Prostate gland (tissue), 2 donors: ENCODE measurements at regions not wholly inside any gene's neighbourhood (a gene's known extent, or its start where the extent isn't known, plus 50 kb on each side); places are given as distances from the start of the nearest gene placed in this dataset.

ENCODE experiments used
- DNase-seq: peaks from one replicate; pipeline ENCODE4 v3.0.0-alpha.2; 2019; ENCODE audit warnings: low spot score
- H3K27ac ChIP-seq, 2 donors: fragments of 200-600 bp; sonication (generic); 2 replicates each; pipeline ENCODE4 v1.5.1; 2017 to 2019
- H3K27me3 ChIP-seq: fragments of 200-600 bp; sonication (generic); replicated peaks from 2 replicates; pipeline ENCODE4 v1.5.1; 2019; ENCODE audit not compliant: insufficient read depth
- H3K36me3 ChIP-seq, 2 donors: fragments of 200-600 bp; sonication (generic); 1 replicate in 1 of 2; 2 replicates in 1 of 2; pipeline versions ENCODE4 v1.5.1 to v1.8.1; 2017 to 2019
- H3K4me1 ChIP-seq: fragments of 200-600 bp; sonication (generic); replicated peaks from 2 replicates; pipeline ENCODE4 v1.5.1; 2019
- H3K4me3 ChIP-seq, 2 donors: fragments of 200-600 bp; sonication (generic); 2 replicates each; pipeline ENCODE4 v1.5.1; 2017 to 2019
- H3K9me3 ChIP-seq: fragments of 200-600 bp; sonication (generic); 2 replicates; pipeline ENCODE4 v1.5.1; 2017
- POLR2A ChIP-seq: fragments of 450-650 bp; IDR thresholded peaks from one replicate; pipeline ENCODE4 v1.6.1; 2016; ENCODE audit warnings: antibody characterized with exemption, mild to moderate bottlenecking
- POLR2AphosphoS5 ChIP-seq: sonication (generic); formaldehyde crosslinking; IDR thresholded peaks from one replicate; pipeline ENCODE4 v1.6.1; 2017; ENCODE audit warnings: antibody characterized with exemption
- WGBS: methylation state at CpG from one replicate; pipeline ENCODE4 v1.1.5; 2018; 5-methylcytosine and 5-hydroxymethylcytosine counted together
- intact Hi-C: fragments of 100-400 bp; cut with DNase I; formaldehyde crosslinking; loops from one replicate; pipeline ENCODE4 v1.14.2; 2022
- TF ChIP-seq, protein P1 (sequence below), 4 experiments: fragments of 200-600 bp in 2 of 4; fragments of 450-650 bp in 2 of 4; sonication (generic) in 2 of 4; IDR thresholded peaks; 1 replicate in 3 of 4; 2 replicates in 1 of 4; pipeline ENCODE4 v1.5.1; 2016 to 2019; ENCODE audit warnings: antibody characterized with exemption in 4 of 4, mild to moderate bottlenecking in 2 of 4, moderate library complexity in 2 of 4

DNA sequence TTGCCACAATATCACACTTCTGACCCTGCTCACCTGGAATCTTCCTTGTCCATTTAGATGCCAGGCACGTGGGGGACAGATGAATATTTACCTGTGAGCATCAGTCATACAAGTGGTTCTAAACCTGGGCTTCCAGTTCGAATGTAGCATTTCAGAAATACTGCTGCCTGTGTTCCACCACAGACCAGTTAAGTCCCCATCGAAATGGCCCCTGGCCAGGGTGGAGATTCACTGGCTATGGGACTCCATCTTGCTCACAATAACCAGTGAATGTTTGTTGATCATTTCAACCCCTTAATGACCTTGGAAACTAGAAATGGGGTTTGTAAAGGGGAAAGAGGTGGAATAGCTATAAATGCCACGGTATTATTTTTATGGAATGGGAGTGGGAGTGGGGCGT, 73.8 kb downstream of the CLDN34 start:
- intact Hi-C loops = no loop called here
- WGBS = 58% methylated on average over 4 of the region's 5 CpGs

DNA sequence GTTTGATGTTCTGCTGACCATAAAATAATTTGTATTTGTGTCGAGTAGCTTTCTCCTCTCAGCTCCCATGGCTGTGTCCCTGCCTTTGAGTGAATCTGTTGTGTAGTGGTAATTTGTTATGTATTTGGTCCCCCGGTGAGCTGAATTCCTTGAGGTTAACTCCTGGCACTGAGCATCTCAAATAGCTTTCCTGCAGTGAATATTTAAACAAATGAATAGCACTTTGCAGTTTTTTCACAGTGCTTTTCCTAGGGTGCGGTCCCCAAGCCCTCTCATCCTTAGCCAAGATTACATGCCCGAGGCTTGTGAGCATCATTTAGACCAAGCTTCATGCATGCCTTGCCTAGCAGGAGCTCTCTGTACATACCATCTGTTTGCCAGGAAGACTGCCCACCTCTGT, 74.2 kb downstream of the CLDN34 start:
- intact Hi-C loops = no loop called here
- TF ChIP-seq POLR2AphosphoS5 (no peak), POLR2A (no peak)
- WGBS = 30% methylated on average over 3 of the region's 4 CpGs
- Histone ChIP-seq H3K9me3 (no peaks in the 10 kb centered on the region), H3K36me3 (no peaks in the 10 kb centered on the region), H3K27me3 (no peaks in the 10 kb centered on the region), H3K27ac (no peak overlapping the region), H3K4me1 (no peaks in the 10 kb centered on the region), H3K4me3 (no peak overlapping the region)
- no peak for DNase-seq

More for the DNA sequence above, 73.8 kb downstream of the CLDN34 start:
- Histone ChIP-seq H3K27ac (no peak overlapping the region), H3K9me3 (no peaks in the 10 kb centered on the region), H3K36me3 (no peaks in the 10 kb centered on the region), H3K4me3 (no peak overlapping the region), H3K27me3 (no peaks in the 10 kb centered on the region), H3K4me1 (no peaks in the 10 kb centered on the region)
- TF ChIP-seq POLR2AphosphoS5 = no peak
- DNase-seq = no peak

DNA sequence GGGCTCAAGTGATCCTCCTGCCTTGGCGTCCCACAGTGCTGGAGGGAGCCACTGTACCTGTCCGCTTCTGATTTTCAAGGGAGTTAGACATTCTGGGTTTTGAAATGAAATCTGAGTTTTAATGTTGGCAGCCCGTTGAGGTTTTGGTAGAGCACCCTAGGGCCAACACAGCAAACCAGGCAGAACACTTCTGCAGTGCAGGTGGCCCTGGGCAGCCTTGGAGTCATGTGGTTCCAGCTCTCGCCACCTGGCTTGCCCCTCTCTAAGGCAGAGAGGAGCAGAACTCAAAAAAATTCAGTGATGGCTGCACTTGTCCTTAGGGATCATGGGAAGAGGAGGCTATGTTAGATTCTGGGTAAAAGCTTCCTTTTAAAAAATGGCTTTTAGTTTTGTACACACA, 74.9 kb downstream of the CLDN34 start:
- DNase-seq = no peak
- Histone ChIP-seq H3K9me3 (no peaks in the 10 kb centered on the region), H3K36me3 (no peaks in the 10 kb centered on the region), H3K27me3 (no peaks in the 10 kb centered on the region), H3K27ac (no peak overlapping the region), H3K4me3 (no peak overlapping the region), H3K4me1 (no peaks in the 10 kb centered on the region)
- intact Hi-C loops = no loop called here
- WGBS = 89% methylated on average over 4 of the region's 4 CpGs
- TF ChIP-seq, protein P1, sequence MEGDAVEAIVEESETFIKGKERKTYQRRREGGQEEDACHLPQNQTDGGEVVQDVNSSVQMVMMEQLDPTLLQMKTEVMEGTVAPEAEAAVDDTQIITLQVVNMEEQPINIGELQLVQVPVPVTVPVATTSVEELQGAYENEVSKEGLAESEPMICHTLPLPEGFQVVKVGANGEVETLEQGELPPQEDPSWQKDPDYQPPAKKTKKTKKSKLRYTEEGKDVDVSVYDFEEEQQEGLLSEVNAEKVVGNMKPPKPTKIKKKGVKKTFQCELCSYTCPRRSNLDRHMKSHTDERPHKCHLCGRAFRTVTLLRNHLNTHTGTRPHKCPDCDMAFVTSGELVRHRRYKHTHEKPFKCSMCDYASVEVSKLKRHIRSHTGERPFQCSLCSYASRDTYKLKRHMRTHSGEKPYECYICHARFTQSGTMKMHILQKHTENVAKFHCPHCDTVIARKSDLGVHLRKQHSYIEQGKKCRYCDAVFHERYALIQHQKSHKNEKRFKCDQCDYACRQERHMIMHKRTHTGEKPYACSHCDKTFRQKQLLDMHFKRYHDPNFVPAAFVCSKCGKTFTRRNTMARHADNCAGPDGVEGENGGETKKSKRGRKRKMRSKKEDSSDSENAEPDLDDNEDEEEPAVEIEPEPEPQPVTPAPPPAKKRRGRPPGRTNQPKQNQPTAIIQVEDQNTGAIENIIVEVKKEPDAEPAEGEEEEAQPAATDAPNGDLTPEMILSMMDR (IDR thresholded peaks at IDR 0.05) = no peak
- TF ChIP-seq POLR2AphosphoS5 (no peak), POLR2A (no peak)

DNA sequence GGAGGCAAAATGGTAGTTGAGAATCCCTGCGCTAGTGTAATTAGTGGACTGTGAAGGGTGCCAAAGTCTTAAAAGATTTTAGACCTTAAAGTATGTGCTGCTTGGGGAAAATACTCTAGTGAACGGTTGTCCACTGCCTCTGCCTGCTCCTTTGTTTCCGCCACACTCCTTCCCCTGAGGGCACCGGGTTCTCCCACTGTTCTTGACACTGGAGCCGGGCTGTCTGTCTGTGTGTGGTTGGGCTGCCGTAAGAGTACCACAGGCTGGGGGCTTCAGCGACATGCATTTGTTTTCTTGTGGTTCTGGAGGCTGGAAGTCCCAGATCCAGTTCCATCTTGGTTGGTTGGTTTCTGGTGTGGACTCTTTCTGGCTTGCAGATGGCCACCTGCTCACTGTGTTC, 76.2 kb downstream of the CLDN34 start:
- no peaks in the 10 kb centered on the region for H3K27me3 ChIP-seq
- TF ChIP-seq POLR2A = no peak
- TF ChIP-seq, protein P1 (IDR thresholded peaks at IDR 0.05) = no peak
- no peak for TF ChIP-seq POLR2AphosphoS5
- H3K9me3 ChIP-seq = no peaks in the 10 kb centered on the region
- H3K36me3 ChIP-seq = no peaks in the 10 kb centered on the region
- WGBS = 75% methylated on average over 7 of the region's 7 CpGs
- no peaks in the 10 kb centered on the region for H3K4me1 ChIP-seq
- no peak overlapping the region for H3K27ac ChIP-seq
- DNase-seq = no peak
- intact Hi-C loops = no loop called here
- H3K4me3 ChIP-seq = no peak overlapping the region

DNA sequence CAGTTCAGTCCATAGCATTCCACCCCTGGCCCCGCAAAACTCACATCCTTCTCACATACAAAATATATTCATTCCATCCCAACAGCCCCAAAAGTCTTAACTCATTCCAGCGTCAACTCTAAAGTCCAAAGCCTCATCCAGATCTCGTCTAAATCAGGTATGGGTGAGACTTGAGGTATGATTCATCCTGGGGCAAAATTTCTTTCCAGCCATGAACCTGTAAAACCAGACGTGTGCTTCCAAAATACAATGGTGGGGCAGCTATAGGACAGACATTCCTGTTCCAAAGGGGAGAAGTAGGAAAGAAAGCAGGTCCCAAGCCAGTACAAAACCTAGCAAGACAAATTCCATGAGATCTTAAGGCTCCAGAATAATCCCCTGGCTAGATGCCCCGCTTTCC, 76.9 kb downstream of the CLDN34 start:
- 73% methylated on average over 5 of the region's 5 CpGs for WGBS
- Histone ChIP-seq H3K9me3 (no peaks in the 10 kb centered on the region), H3K27me3 (no peaks in the 10 kb centered on the region), H3K4me3 (no peak overlapping the region), H3K4me1 (no peaks in the 10 kb centered on the region), H3K36me3 (no peaks in the 10 kb centered on the region), H3K27ac (no peak overlapping the region)
- TF ChIP-seq POLR2A (no peak), POLR2AphosphoS5 (no peak)
- TF ChIP-seq, protein P1 (IDR thresholded peaks at IDR 0.05) = no peak
- no peak for DNase-seq
- intact Hi-C loops = no loop called here

DNA sequence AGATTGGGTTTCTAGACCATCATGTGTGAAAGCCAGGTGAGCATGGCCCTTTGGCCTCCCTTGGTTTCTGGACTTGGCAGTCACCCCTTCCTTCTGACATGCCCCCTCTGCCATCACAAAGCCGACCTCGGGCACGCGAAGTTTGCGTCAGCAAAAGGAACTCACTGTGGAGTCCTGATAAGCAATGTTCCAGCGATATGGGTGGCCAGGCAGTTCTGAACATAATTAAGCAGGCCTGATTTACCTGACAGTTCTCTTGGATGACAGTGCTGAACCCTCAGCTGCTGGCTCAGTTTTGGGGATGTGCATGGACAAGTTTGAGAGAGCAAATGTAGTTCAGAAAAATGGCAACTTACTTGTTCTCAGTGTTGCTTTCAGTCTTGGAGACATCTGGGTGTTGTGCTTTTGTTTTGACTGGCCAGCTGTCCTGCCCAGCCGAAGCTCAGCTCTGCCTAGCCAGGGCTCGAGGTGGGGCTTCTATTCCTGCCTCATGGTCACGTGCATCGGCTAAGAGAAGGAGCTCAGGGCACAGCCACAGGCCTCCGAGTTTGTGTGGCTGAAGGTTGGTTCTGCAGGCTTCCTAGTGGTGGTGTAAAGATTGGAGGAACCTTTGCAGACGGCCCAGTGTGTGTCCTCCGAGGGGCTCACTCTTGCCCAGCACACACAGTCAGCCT, 78.3 kb downstream of the CLDN34 start:
- TF ChIP-seq POLR2AphosphoS5 = peak; percentile 22
- TF ChIP-seq, protein P1 (IDR thresholded peaks at IDR 0.05) = no peak
- TF ChIP-seq POLR2A = no peak
- H3K4me1 ChIP-seq = no peaks in the 10 kb centered on the region
- H3K36me3 ChIP-seq = no peaks in the 10 kb centered on the region
- peak; percentile 11 for DNase-seq
- H3K27me3 ChIP-seq = no peaks in the 10 kb centered on the region
- no peak overlapping the region for H3K4me3 ChIP-seq
- 34% methylated on average over 9 of the region's 13 CpGs for WGBS
- no peak overlapping the region for H3K27ac ChIP-seq
- no peaks in the 10 kb centered on the region for H3K9me3 ChIP-seq
- intact Hi-C loops = no loop called here
